D721Med (cell line): ENCODE measurements at regions not wholly inside any gene's neighbourhood (a gene's known extent, or its start where the extent isn't known, plus 50 kb on each side); places are given as distances from the start of the nearest gene placed in this dataset.

Experiments
- DNase-seq: peaks from one replicate; pipeline ENCODE4 v3.0.0; 2011; ENCODE audit warnings: low spot score; ENCODE audit not compliant: insufficient read length
- FAIRE-seq: peaks from 2 replicates; lab custom pipeline; 2011; peaks lifted over from hg19 to GRCh38; lab: Jason Lieb, UNC
- CTCF ChIP-seq: IDR thresholded peaks from 2 replicates; pipeline ENCODE4 v1.5.1; 2012; ENCODE audit warnings: mild to moderate bottlenecking, control low read depth; ENCODE audit not compliant: insufficient read depth; ENCODE audit errors: missing control alignments

GRCh38 chr5:124951661-124952060 lies 205.2 kb upstream of the ZNF608 start:
- no peak for TF ChIP-seq CTCF
- no peak for FAIRE-seq
- no peak for DNase-seq

GRCh38 chr5:124952079-124952478 lies 205.6 kb upstream of the ZNF608 start:
- DNase-seq (no peak), FAIRE-seq (no peak)
- TF ChIP-seq CTCF = no peak

- TF ChIP-seq CTCF = no peak
- DNase-seq (no peak), FAIRE-seq (no peak)
These were observed 206.1 kb upstream of the ZNF608 start for GRCh38 chr5:124952566-124952965.

- TF ChIP-seq CTCF = no peak
- no peak for FAIRE-seq
- no peak for DNase-seq
These were observed 208.3 kb upstream of the ZNF608 start for GRCh38 chr5:124954784-124955183.

GRCh38 chr5:124956471-124957029 lies 210.1 kb upstream of the ZNF608 start:
- no peak for TF ChIP-seq CTCF
- DNase-seq (no peak), FAIRE-seq (no peak)

- no peak for TF ChIP-seq CTCF
- DNase-seq (no peak), FAIRE-seq (no peak)
These were observed 210.6 kb upstream of the ZNF608 start for GRCh38 chr5:124957063-124957462.

- no peak for FAIRE-seq
- no peak for DNase-seq
- no peak for TF ChIP-seq CTCF
These were observed 213.8 kb upstream of the ZNF608 start for GRCh38 chr5:124960266-124960665.
